ENCODE measurements at regions not wholly inside any gene's neighbourhood (a gene's known extent, or its start where the extent isn't known, plus 50 kb on each side); places are given as distances from the start of the nearest gene placed in this dataset.

DNA sequence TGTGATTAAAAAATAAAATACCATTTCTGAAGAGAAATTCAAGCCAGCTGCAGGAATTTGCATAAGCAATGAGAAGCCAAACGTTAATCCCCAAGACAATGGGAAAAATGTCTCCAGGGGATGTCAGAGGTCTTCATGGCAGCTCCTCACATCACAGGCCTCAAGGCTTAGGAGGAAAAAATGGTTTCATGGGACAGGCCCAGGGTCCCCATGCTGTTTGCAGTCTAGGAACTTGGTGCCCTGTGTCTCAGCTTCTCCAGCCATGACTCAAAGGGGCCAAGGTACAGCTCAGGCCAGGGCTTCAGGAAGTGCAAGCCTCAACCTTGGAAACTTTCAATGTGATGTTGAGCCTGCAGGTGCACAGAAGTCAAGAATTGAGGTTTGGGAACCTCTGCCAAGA, 1428.4 kb upstream of the CDH2 start:
- TF ChIP-seq, protein P1, sequence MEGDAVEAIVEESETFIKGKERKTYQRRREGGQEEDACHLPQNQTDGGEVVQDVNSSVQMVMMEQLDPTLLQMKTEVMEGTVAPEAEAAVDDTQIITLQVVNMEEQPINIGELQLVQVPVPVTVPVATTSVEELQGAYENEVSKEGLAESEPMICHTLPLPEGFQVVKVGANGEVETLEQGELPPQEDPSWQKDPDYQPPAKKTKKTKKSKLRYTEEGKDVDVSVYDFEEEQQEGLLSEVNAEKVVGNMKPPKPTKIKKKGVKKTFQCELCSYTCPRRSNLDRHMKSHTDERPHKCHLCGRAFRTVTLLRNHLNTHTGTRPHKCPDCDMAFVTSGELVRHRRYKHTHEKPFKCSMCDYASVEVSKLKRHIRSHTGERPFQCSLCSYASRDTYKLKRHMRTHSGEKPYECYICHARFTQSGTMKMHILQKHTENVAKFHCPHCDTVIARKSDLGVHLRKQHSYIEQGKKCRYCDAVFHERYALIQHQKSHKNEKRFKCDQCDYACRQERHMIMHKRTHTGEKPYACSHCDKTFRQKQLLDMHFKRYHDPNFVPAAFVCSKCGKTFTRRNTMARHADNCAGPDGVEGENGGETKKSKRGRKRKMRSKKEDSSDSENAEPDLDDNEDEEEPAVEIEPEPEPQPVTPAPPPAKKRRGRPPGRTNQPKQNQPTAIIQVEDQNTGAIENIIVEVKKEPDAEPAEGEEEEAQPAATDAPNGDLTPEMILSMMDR (IDR thresholded peaks at IDR 0.05; ENCODE audit: control insufficient read depth, insufficient read depth, low read depth, low read length, missing control alignments) = no peak
- DNase-seq (ENCODE audit: low read depth) = no peak
- no peak overlapping the region for H3K4me3 ChIP-seq (ENCODE audit: control insufficient read depth, low read depth, low read length)

DNA sequence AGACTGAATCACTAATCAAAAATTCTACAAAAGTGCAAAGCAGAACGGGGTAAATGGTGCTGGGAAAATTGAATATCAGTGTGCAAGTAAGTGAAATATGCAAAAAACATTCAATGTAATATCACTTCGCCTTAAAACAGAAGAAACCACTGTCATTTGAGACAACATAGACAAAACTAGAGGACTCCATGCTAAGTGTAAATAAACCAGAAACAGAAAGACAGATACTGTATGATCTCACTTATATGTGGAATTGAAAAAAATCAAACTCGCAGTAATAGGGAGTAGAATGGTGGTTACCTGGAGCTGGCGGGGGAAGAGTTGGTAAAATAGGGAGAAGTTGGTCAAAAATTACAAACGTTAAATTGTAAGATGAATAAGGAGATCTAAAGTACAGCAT, 1420.0 kb upstream of the CDH2 start:
- DNase-seq (ENCODE audit: low read depth) = no peak
- TF ChIP-seq, protein P1 (IDR thresholded peaks at IDR 0.05; ENCODE audit: control insufficient read depth, insufficient read depth, low read depth, low read length, missing control alignments) = no peak

DNA sequence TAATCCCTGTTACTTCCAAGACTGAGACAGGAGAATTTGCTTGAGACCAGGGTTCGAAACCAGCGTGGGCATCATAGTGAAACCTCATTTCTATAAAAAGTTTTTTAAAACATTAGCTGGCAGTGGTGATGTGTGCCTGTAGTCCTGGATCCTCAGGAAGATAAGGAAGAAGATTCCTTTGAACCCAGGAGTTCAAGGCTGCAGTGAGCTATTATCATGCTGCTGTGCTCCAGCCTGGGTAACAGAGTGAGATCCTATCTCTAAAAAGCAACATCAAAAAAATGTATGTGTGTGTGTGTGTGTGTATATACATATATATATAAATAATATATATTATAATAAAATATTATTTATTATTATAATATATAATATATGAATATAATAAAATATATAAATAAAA, 1417.6 kb upstream of the CDH2 start:
- H3K4me3 ChIP-seq (ENCODE audit: control insufficient read depth, low read depth, low read length) = no peak overlapping the region
- TF ChIP-seq, protein P1 (IDR thresholded peaks at IDR 0.05; ENCODE audit: control insufficient read depth, insufficient read depth, low read depth, low read length, missing control alignments) = no peak
- DNase-seq (ENCODE audit: low read depth) = no peak

More for the DNA sequence above, 1420.0 kb upstream of the CDH2 start:
- no peak overlapping the region for H3K4me3 ChIP-seq (ENCODE audit: control insufficient read depth, low read depth, low read length)

DNA sequence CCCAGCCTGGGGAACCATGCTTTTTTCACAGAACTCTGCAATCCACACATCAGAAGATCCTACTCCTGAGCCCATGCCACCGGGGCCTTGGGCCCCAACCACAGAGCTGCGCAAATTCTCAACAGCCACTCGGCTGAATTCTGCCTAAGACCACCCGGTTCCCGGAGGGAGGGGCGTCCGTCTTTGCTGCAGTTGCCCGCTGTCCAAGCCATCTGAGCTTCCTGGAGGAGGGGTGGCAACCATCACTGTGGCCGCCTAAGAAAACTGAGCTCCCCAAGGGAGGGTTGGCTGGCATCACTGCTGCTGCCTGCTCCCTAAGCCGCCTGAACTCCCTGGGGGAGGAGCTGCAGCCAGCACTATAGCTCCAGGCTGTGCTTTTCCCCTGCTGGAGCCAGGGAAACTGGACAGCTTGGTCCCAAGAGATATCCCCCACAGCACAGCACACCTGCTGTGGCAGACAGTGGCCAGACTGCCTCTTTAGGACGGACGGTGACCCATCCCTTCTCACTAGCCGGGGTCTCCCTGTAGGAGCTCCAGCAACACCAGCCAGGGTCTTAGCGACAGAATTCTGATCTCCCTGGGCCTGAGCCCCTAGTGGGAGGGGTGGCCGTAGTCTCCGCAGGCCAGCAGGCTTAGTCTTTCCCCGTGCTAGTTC, 1411.6 kb upstream of the CDH2 start:
- TF ChIP-seq, protein P1 (IDR thresholded peaks at IDR 0.05; ENCODE audit: control insufficient read depth, insufficient read depth, low read depth, low read length, missing control alignments) = no peak
- no peak overlapping the region for H3K4me3 ChIP-seq (ENCODE audit: control insufficient read depth, low read depth, low read length)
- DNase-seq (ENCODE audit: low read depth) = no peak

DNA sequence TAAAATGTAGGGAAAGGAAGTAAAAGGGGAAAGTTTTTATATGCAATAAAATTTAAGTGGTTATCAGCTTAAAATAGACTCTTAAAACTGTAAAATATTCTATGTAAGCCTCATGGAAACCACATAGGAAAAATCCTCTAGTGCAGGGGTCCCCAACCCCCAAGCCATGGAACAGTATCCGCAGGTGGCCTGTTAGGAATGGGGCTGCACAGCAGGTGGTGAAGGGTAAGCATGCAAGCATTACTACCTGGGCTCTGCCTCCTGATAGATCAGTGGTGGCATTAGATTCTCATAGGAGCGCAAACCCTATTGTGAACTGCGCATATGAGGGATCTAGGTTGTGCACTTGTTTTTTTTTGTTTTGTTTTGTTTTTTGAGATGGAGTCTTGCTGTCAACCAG, 1409.3 kb upstream of the CDH2 start:
- no peak for DNase-seq (ENCODE audit: low read depth)
- TF ChIP-seq, protein P1 (IDR thresholded peaks at IDR 0.05; ENCODE audit: control insufficient read depth, insufficient read depth, low read depth, low read length, missing control alignments) = no peak
- no peak overlapping the region for H3K4me3 ChIP-seq (ENCODE audit: control insufficient read depth, low read depth, low read length)

DNA sequence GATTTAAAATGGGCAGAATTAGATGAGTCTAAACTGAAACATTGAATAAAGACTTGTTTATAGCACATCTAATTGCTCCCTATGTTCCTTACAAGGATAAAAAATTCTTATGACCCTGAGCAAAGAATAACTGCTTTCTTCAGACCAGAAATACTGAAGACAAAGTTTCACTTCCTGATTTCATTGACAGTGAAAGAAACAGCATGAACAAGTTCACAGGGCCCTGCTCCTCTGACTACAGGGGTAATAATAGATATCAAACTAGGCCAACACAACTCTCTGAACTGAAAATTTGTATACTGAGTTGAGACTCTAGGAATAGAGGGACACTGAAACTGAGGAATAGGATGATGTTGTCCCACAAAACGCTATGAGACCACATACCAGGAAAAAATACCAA, 1383.3 kb upstream of the CDH2 start:
- DNase-seq (ENCODE audit: low read depth) = no peak
- no peak overlapping the region for H3K4me3 ChIP-seq (ENCODE audit: control insufficient read depth, low read depth, low read length)
- TF ChIP-seq, protein P1 (IDR thresholded peaks at IDR 0.05; ENCODE audit: control insufficient read depth, insufficient read depth, low read depth, low read length, missing control alignments) = no peak
